Vagina (tissue), 2 donors: ENCODE measurements at regions not wholly inside any gene's neighbourhood (a gene's known extent, or its start where the extent isn't known, plus 50 kb on each side); places are given as distances from the start of the nearest gene placed in this dataset.

Source experiments
- POLR2A ChIP-seq, 2 donors: fragments of 450-650 bp; IDR thresholded peaks; one replicate each; pipeline ENCODE4 v1.6.1; 2017; ENCODE audit warnings: antibody characterized with exemption in 2 of 2, mild to moderate bottlenecking in 2 of 2, moderate library complexity in 2 of 2
- POLR2AphosphoS5 ChIP-seq, 2 donors: sonication (generic); formaldehyde crosslinking; IDR thresholded peaks; one replicate each; pipeline ENCODE4 v1.9.0; 2017; ENCODE audit warnings: antibody characterized with exemption in 2 of 2, mild to moderate bottlenecking in 2 of 2, low read depth in 1 of 2; ENCODE audit not compliant: insufficient read depth in 1 of 2
- TF ChIP-seq, protein P1 (sequence below), 3 experiments: fragments of 450-650 bp in 2 of 3; fragments of 200-600 bp in 1 of 3; sonication (generic) in 1 of 3; IDR thresholded peaks; one replicate each; pipeline ENCODE4 v1.5.1; 2017 to 2019; ENCODE audit warnings: antibody characterized with exemption in 3 of 3, mild to moderate bottlenecking in 2 of 3, moderate library complexity in 2 of 3

DNA sequence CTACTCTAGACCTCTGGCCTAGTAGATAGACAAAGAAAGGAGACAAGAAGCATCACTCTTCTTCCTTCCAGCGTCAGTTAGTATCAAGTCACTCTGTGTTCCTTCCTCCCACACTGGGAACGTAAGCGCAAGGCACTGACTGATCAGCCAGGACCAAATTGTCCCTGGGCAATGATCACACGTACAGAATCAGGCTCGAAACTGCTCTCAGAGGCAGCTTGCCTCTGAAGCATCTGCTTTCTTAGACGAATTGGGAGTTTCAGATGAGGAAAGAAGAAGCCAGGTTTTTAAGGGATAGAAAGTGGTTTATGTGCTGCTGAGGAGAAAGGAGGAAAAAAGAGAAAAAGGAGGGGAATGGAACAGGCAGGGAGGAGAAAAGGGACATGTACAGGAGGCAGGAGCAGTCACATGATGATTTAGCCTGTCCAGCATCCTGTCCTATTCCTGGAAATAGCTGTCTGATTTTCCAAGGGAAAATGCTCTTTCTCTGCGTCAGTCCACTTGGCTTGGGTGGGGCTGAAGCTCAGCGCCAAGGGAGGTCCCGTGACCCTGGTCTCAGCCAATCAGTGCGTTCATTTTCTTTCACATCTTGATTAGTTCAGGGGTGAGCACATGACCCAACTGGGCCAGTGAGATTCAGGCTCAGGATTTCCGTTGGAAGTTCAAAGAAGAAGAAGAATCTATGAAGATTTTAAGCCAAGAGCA lies 102.0 kb upstream of the PRICKLE2 start:
- no peak for TF ChIP-seq POLR2A (IDR thresholded peaks at IDR 0.05)
- TF ChIP-seq, protein P1, sequence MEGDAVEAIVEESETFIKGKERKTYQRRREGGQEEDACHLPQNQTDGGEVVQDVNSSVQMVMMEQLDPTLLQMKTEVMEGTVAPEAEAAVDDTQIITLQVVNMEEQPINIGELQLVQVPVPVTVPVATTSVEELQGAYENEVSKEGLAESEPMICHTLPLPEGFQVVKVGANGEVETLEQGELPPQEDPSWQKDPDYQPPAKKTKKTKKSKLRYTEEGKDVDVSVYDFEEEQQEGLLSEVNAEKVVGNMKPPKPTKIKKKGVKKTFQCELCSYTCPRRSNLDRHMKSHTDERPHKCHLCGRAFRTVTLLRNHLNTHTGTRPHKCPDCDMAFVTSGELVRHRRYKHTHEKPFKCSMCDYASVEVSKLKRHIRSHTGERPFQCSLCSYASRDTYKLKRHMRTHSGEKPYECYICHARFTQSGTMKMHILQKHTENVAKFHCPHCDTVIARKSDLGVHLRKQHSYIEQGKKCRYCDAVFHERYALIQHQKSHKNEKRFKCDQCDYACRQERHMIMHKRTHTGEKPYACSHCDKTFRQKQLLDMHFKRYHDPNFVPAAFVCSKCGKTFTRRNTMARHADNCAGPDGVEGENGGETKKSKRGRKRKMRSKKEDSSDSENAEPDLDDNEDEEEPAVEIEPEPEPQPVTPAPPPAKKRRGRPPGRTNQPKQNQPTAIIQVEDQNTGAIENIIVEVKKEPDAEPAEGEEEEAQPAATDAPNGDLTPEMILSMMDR (IDR thresholded peaks at IDR 0.05): no peak
- TF ChIP-seq POLR2AphosphoS5 (IDR thresholded peaks at IDR 0.05; ENCODE audit: insufficient read depth in 1 of 2, low read depth in 1 of 2): peak; percentile 55 to 76
